DMS153 treated with DMSO at 0.1 percent for 48 hours (cell line): ENCODE measurements at regions not wholly inside any gene's neighbourhood (a gene's known extent, or its start where the extent isn't known, plus 50 kb on each side); places are given as distances from the start of the nearest gene placed in this dataset.

Experiments
- DNase-seq: peaks from one replicate; lab custom pipeline; 2025; ENCODE audit not compliant: unreplicated experiment; lab: John Stamatoyannopoulos, UW

DNA sequence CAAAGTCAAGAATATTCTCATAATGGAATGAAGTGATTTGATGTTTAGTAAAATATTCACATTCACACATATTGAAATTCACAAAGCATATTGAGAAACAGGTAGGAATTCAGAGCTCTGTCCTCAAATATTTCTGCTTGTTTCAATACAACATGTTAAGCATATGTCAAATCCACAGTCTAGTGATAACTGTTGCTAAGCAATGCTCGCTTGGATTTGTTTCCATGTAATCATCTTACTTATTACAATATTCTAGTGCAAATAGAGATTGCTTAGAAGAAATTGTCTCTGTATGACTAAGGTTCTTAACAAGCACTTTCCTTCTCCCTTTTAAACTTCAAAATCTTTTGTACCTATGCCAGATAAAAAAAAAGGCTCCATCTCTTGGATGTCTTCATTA is 995.7 kb downstream of the CDH18 start:
- no peak for DNase-seq

DNA sequence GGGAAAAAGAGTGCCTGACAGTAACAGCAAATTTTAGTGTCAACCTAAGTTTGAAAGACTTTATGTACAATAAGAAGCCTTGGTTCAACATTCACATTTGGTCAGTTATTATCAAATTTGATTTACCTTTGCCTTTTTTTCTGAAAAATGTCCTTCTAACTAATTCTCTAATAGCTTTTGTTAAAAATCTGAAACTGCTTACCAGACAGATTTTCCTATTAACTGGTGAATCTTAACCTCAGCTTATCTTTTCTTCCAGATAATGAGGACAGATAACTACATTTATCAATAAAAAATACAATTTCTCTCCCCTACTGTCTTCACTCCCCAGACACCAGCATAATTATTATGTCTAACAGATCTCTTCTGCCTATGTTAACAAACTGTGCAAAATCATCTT is 988.5 kb downstream of the CDH18 start:
- no peak for DNase-seq

DNA sequence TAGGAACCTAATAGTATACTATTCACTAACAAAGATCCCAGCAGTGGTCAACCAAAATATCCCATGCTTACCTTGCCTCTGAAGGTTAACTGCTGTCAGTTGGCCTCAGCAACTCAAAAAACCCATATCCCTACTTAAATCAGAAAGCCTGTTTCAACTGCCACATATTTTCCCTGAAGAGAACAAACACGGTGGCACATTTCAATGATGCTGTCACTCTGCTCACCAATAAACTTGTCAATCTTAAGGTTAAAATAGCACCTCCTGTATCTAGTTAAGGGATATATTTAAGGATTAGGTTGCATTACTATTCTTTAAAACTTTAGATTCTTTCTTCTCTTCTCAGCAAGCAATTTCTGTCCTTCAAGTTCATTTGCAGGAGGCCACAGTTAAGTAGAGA is 986.9 kb downstream of the CDH18 start:
- no peak for DNase-seq

DNA sequence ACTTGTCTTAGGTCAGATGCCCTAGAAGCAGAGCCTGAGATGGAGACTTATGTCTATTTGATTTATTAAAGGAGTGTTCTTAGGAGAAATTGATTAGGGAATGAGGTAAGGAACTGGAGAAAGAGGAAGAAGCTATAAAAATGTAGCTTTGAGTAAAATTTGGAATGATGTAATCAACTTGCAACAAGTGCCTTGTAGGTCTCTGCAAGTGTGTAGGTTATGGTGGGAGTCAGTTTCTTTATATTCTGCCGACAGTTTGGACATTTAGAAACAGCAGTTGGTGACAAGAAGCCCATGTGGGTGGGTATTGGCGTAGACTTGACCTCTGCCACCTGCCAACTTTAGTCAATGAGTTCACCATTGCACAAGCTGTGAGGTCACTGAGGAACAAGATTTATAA is 986.5 kb downstream of the CDH18 start:
- DNase-seq, result no peak

DNA sequence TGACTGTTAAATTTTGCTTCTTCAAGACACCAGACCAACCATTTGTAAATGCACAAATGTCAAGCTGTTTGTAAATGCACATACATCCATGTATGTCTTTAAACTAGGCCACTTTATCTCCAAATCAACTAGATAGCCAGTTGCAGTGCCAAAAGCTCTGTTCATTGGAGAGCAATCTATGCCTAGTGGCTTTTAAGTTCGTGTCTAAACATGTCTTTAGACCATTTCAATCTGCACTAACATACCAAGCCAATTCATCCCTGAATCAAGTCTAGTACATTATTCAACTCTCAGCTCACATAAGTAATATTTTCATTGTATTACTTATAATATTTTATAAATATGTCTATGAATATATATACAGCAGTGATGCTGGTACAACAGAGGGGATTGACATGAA is 985.9 kb downstream of the CDH18 start:
- no peak for DNase-seq

DNA sequence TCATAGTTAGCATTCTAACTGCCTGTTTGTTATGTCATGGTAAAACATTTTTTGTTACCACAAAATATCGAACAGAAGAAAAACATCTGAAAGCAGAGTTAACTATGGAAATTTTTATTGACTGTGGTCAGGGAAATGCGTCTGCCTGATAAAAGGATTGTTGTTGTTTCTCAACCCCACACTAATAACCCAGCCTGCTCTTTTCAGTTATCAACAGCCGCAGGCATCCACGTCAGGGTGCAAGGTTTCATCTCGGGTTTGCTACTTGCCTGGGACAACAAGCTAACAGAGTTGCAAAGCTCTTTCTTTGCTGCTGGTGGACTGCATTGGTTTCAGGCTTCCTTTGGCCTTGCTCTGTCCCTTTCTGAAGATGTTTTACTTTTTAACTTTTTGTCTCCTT is 969.2 kb downstream of the CDH18 start:
- DNase-seq, result no peak

DNA sequence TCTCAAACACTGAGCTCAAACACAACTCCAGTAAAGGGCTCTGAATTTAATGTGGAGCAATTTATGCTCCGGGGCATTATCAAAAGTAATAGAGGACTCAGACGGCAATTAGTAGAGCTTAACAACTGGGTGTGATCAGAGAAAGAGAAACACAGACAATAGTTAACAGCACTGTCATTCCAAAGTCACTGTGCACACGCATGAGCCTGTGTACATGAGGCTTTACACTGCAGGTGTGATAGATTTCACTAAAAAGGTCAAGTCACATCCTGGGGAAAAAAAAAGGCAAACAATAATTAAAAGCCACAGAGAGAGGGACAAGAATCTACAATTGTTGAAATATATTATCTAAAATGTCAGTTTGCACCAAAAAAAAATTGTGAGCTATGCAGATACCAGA is 956.5 kb downstream of the CDH18 start:
- DNase-seq, result no peak

DNA sequence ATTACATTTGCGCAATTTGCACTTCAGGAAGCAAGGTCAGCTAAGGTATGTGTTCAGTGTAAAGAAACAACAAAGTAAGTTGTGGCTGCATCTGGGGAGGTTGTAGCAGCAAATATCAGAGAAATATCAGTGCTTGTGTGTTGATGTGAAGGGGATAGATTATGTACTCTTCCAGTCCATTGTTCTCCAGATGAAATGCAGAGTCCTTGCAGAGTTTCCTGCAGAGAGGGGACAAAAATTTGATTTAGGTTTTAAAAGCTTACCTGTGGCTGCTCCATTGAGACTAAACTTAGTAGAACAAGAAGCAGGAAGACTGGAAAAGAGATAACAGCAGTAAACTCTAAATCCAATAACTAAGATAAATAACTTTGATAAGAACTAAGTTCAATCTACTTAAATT is 952.2 kb downstream of the CDH18 start:
- DNase-seq, result no peak

DNA sequence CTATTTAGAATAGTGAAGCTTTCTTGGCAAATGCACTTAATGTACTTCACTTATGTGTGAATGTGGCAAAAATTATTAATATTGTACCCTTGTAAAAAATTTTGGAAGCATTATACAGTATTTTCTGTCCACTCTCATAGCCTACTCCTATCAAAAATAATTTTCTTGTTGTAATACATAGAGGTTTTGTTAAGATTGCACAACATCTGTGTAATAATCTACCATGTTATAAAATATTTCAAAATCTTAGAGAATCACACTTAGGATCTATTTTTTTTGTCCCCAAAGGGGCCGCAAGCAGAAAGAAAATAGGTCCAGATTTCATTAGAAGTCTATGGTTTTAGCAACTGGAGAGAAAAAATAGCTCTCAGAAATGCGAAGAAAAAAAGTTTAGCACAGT is 945.9 kb downstream of the CDH18 start:
- DNase-seq, result no peak

DNA sequence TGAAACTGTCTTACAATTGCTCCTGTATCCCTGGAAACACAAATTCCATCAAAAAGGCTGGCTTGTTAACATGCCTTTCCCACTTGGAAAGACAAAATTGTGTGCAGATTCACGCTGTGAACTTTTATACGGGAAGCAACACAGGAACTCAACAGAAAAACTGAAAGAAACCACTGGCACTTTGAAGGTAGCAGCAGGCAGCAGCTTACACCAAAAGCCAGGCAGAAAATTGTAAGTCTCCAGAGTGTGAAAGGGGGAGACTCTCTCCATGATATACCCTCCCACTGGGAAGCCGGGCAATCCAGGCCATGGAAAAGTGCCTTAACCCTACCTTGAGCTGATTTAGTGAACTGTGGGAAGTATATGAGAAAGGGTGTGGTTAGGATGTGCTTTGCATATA is 943.7 kb downstream of the CDH18 start:
- DNase-seq, result no peak

DNA sequence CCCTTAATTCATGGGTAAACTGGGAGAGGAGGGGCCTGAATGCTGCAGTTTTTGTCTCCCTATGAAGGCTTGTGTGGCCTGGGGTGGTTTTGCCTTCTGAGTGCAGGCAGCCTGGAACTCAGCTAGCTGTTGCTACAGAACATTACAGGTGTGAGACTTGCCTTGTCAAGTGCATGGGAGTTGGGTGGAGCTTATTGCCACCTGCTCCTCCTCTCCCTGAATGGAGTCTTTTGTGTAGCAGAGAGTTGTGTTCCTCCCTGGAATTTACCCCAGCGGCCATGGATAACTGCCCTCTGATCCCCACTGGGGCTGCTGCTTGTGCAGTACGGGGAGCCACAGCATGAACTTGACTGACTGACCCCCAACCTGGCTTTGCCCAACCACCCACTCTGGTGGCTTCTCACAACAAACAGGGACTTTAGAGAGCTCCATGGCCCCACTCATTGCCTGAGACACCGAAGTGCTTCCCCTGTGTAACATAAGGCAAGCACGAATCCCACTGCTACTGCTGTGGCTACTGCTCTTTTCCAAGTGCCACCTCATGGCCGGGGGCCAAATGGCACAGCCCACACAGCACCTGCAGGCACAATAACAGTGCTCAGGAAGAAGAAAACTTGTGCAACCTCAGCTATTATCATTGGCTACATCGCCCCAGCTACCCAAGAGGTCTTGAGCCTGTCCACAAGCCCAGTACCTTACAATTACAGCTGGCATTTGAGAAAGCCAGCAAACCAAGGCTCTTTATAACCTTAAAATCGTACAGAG is 942.9 kb downstream of the CDH18 start:
- no peak for DNase-seq

DNA sequence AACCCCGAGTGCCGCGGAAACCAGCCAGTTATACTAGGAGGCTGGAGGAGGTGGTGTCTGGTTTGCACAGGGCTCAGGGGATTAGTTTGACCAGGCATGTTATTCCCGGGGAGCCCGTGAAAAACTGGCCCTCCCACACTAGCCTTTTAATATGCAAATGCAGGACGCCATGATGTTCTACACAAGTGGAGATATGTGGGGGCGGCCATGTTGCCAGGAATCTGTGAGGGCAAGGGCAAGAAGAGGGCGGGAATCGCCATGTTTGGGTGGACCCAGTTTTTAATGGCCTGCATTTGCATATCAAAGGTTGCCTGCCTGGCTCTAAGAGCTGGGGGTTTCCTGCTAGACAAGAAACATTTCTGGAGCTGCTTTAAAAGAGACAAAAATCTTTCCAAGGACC is 940.7 kb downstream of the CDH18 start:
- DNase-seq, result no peak

DNA sequence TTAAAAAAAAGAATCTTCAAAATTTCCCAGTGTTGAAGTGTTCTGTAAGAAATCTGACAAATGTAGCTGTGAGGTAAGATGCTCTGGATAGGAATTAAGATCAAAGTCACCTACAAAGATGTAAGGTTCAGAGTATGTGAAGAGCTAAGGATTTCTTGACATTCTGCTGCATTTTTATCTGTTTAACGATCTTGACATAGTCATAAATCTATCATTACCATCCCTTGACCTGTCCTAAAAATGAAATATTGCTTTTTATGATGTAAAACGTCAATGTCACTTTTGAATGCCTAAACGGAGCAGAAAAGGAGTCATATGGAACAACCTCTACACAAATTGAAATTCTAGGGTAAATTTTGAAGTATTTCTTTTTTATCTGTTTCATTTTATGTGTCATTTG is 939.3 kb downstream of the CDH18 start:
- DNase-seq, result no peak

DNA sequence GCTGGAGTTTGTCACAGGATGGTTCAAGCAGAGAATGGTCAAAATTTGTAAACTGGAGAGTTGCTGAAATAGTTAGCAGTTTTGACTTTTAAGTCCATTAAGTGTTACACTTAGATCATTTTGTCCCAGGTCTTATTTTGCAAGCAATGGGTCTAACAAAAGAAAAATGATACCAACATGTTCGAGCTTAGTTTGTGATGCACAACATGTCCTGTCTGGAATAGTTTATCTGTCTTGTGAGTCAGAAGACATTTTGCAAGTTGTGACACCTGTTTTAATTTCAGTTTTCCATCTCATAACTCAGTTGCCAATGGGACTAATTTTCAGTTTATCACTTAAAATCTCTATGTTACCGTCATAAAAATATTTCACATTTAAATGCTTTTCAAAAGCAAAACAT is 929.8 kb downstream of the CDH18 start:
- no peak for DNase-seq

DNA sequence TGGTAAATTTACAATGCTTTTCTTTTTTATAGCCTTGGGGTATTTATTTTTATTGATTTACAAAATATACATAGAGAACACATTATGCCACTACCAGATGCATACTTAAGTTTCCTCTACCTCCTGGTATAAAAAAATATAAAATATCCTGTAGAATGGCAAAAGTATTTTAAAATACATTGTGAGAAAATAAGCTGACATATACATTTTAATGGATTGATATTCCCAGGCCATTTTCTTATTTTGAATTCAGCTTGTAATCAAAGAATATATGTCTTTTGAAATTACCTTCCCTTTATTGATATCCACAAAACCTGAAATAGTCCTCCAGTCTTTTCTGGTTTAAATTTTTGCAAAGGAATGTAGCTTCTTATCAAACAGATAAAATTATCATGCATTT is 923.9 kb downstream of the CDH18 start:
- no peak for DNase-seq

DNA sequence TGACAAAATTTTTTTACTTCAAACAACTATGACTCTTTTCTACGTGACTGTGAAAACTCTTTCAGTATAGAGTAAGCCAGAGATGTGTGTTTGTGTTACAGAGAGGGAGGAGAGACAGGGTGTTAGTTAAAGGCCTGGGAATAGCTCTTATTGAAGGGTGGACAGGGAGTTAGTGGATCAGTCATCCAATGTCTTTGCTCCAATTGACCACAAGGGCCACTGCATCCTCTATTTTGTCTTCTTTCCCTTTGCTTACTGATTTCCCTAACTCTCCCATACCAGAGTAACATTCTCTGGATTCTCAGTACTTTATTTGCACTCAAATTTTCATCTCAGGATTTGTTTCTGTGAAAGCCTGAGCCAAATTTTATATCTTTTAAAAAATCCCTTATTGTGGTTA is 920.3 kb downstream of the CDH18 start:
- DNase-seq, result no peak

DNA sequence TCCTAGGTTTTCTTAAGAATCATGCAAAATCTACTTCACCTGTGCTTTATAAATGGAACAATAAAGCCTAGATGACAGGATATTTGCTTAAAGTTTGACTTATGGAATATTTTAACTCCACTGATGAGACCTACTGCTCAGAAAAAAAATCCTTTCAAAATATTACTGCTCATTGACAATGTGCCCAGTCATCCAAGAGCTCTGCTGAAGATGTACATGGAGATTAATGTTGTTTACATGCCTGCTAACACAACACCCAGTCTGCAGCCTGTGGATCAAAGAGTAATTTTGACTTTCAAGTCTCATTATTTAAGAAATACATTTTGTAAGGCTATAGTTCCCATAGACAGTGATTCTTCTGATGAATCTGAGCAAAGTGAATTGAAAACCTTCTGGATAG is 889.6 kb downstream of the CDH18 start:
- no peak for DNase-seq

DNA sequence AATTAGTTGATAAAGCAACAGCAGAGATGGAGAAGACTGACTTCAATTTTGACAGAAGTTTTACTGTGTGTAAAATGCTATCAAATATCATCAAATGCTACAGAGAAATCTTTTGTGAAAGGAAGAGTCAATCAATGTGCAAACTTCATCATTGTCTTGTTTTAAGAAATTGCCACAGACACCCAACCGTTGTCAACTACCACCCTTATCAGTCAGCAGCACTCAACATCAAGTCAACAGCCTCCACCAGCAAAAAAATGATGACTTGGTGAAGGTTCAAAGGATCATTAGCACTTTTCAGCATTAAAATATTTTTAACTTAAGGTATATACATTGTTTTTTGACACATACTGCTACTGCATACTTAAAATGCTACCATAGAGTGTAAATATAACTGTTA is 888.8 kb downstream of the CDH18 start:
- no peak for DNase-seq

DNA sequence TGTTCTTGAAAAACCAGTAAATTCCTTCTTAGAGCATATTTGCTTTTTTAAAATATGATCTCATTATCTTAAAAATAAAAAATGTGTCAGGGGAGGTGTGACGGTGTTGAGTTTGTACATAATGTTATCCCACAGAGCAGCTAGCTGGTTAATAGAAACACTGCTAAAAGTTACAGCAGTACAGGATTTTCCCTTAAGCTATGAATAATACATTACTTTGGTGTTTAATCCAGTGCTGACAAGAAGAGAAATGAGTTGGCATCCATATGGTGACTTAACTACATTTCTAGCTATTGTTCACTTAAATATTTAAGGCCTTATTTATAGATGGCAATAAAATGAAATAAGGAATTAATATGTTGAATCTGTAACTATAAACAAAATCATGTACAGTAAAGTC is 883.1 kb downstream of the CDH18 start:
- DNase-seq, result no peak

DNA sequence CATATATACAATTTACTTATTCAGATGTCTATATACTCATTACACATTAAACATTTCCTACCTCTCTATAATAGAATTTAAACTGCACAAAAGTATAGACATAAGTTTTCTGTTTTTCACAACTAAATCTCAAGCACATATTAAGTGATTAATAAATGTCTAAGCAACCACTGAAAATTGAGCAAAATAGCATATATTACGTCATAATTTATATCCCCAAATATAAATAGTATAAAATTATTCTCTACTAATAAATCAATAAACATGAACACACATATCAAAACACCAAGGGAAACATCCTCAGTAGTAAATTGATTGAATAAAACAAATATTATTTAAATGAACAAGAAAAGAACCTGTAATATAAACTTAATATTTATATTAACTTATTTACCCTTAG is 865.1 kb downstream of the CDH18 start:
- DNase-seq, result no peak

DNA sequence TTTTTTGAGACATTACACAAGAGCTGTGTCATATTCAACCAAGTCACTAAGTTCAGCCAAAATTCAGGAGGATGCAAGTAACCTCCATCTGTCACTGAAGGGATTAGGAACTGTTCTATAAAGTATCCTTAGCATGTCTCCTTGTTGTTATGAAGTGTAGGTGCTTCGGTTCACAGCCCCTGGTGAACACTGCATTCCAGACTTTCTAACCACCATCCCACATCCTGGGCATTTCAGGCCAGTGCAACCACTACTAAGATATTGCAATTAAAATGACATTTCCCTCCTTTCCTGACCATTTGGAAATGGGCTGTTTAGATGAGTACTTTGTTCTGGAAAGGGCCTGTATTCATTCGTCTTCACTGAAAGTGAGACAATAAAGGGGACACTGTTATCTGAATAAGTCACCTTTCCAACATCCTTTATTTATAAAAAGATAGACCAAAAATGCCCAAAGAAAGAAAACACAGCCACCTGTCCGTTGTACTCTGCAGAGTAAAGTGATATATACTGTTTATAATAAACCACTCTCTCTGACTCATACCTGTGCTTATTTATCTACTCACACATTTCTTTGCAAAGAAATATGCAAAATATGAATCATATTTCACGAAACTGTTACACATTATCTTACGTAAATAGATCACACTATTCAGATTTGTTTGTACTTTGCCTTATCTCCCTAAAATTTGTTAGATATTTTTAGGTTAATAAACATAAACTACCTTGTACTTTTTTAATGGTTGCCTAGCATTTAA is 861.9 kb downstream of the CDH18 start:
- DNase-seq, result no peak

DNA sequence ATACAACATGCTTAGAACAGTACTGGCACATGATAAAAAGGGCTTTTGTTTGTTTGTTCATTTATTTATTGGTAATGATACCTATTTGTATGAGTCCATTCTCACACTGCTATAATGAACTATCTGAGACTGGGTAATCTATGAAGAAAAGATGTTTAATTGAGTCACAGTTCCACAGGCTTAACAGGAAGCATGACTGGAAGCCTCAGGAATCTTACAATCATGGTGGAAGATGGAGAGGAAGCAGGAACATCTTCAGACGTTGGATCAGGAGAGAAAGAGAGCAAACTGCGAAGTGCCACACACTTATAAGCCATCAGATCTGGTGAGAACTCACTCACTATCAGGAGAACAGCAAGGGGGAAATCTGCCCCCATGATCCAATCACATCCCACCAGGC is 847.7 kb downstream of the CDH18 start:
- no peak for DNase-seq
